ENCODE measurements at regions not wholly inside any gene's neighbourhood (a gene's known extent, or its start where the extent isn't known, plus 50 kb on each side); places are given as distances from the start of the nearest gene placed in this dataset.

DNA sequence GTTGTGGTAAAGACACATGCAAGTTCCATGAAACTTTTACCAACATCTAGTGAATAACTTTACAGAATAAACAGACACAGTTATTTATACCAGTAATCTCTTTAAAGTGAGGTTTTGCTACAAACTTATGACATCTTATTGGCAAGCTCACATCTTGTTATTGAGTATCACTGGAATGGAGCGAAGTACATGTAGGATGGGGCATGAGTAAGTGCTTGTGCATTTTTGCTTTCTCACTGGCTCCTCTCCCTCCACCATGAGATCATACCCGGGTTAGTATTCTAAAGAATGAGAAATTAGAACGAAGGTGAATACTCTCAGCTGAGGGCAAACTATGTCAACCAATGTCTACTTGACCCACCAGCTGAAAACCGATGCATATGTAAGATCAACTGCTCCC lies 193.3 kb upstream of the ZNF717 start:
- ChIA-PET POLR2A (interaction anchor here (0.6 kb wide), 1 partner anchor 750 kb away, joined by 4 read pairs; no protein-coding TSS in a partner anchor), CTCF (interaction anchor here (0.7 kb wide), 1 partner anchor 1394 kb away, joined by 3 read pairs; no protein-coding TSS in a partner anchor)
- Histone ChIP-seq H3K9me3 (ENCODE audit: control insufficient read depth, insufficient read depth, low read depth, low read length) (no peaks in the 10 kb centered on the region), H3K27ac (ENCODE audit: extremely low read depth, low read depth, low read length) (no peak overlapping the region), H3K36me3 (ENCODE audit: control insufficient read depth in 2 of 2, insufficient read depth in 1 of 2, low read length in 2 of 2) (no peaks in the 10 kb centered on the region), H3K4me1 (ENCODE audit: control insufficient read depth, insufficient read depth, low read length) (no peaks in the 10 kb centered on the region), H3K4me3 (ENCODE audit: low read depth, low read length) (no peak overlapping the region)
- no peak for TF ChIP-seq ZNF558 (tag by site-specific recombination; IDR thresholded peaks at IDR 0.05)
- TF ChIP-seq ZNF121 (tag by site-specific recombination; IDR thresholded peaks at IDR 0.05), result no peak
- no peak for TF ChIP-seq ZNF335 (tag by site-specific recombination; conservative IDR thresholded peaks at IDR 0.05)
- TF ChIP-seq, protein P1, sequence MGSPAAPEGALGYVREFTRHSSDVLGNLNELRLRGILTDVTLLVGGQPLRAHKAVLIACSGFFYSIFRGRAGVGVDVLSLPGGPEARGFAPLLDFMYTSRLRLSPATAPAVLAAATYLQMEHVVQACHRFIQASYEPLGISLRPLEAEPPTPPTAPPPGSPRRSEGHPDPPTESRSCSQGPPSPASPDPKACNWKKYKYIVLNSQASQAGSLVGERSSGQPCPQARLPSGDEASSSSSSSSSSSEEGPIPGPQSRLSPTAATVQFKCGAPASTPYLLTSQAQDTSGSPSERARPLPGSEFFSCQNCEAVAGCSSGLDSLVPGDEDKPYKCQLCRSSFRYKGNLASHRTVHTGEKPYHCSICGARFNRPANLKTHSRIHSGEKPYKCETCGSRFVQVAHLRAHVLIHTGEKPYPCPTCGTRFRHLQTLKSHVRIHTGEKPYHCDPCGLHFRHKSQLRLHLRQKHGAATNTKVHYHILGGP (tag by site-specific recombination; IDR thresholded peaks at IDR 0.05), result no peak
- no peak for TF ChIP-seq ZNF350 (tag by site-specific recombination; IDR thresholded peaks at IDR 0.05)
- no peak for TF ChIP-seq ZNF621 (tag by site-specific recombination; IDR thresholded peaks at IDR 0.05)
- TF ChIP-seq ZEB2 (tag by site-specific recombination; IDR thresholded peaks at IDR 0.05), result no peak
- TF ChIP-seq, protein P2, sequence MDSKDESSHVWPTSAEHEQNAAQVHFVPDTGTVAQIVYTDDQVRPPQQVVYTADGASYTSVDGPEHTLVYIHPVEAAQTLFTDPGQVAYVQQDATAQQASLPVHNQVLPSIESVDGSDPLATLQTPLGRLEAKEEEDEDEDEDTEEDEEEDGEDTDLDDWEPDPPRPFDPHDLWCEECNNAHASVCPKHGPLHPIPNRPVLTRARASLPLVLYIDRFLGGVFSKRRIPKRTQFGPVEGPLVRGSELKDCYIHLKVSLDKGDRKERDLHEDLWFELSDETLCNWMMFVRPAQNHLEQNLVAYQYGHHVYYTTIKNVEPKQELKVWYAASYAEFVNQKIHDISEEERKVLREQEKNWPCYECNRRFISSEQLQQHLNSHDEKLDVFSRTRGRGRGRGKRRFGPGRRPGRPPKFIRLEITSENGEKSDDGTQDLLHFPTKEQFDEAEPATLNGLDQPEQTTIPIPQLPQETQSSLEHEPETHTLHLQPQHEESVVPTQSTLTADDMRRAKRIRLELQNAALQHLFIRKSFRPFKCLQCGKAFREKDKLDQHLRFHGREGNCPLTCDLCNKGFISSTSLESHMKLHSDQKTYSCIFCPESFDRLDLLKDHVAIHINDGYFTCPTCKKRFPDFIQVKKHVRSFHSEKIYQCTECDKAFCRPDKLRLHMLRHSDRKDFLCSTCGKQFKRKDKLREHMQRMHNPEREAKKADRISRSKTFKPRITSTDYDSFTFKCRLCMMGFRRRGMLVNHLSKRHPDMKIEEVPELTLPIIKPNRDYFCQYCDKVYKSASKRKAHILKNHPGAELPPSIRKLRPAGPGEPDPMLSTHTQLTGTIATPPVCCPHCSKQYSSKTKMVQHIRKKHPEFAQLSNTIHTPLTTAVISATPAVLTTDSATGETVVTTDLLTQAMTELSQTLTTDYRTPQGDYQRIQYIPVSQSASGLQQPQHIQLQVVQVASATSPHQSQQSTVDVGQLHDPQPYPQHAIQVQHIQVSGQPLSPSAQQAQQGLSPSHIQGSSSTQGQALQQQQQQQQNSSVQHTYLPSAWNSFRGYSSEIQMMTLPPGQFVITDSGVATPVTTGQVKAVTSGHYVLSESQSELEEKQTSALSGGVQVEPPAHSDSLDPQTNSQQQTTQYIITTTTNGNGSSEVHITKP (tag by site-specific recombination; IDR thresholded peaks at IDR 0.05), result no peak
- TF ChIP-seq, protein P3, sequence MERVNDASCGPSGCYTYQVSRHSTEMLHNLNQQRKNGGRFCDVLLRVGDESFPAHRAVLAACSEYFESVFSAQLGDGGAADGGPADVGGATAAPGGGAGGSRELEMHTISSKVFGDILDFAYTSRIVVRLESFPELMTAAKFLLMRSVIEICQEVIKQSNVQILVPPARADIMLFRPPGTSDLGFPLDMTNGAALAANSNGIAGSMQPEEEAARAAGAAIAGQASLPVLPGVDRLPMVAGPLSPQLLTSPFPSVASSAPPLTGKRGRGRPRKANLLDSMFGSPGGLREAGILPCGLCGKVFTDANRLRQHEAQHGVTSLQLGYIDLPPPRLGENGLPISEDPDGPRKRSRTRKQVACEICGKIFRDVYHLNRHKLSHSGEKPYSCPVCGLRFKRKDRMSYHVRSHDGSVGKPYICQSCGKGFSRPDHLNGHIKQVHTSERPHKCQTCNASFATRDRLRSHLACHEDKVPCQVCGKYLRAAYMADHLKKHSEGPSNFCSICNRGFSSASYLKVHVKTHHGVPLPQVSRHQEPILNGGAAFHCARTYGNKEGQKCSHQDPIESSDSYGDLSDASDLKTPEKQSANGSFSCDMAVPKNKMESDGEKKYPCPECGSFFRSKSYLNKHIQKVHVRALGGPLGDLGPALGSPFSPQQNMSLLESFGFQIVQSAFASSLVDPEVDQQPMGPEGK (tag by site-specific recombination; IDR thresholded peaks at IDR 0.05), result no peak
- TF ChIP-seq ZNF138 (tag by site-specific recombination; IDR thresholded peaks at IDR 0.05; ENCODE audit: borderline replicate concordance), result no peak
- TF ChIP-seq ZNF311 (tag by site-specific recombination; IDR thresholded peaks at IDR 0.05; ENCODE audit: borderline replicate concordance), result no peak
- TF ChIP-seq, protein P4, sequence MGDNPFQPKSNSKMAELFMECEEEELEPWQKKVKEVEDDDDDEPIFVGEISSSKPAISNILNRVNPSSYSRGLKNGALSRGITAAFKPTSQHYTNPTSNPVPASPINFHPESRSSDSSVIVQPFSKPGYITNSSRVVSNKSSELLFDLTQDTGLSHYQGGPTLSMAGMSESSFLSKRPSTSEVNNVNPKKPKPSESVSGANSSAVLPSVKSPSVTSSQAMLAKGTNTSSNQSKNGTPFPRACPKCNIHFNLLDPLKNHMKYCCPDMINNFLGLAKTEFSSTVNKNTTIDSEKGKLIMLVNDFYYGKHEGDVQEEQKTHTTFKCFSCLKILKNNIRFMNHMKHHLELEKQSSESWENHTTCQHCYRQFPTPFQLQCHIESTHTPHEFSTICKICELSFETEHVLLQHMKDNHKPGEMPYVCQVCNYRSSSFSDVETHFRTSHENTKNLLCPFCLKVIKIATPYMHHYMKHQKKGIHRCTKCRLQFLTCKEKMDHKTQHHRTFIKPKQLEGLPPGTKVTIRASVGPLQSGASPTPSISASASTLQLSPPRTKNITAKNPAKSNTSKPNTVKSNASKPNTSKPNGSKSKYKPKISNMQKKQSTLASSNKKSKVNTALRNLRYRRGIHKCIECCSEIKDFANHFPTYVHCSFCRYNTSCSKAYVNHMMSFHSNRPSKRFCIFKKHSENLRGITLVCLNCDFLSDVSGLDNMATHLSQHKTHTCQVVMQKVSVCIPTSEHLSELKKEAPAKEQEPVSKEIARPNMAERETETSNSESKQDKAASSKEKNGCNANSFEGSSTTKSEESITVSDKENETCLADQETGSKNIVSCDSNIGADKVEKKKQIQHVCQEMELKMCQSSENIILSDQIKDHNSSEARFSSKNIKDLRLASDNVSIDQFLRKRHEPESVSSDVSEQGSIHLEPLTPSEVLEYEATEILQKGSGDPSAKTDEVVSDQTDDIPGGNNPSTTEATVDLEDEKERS (tag by site-specific recombination; IDR thresholded peaks at IDR 0.05), result no peak
- no peak for TF ChIP-seq ZNF274 (IDR thresholded peaks at IDR 0.05; ENCODE audit: low read length)
- TF ChIP-seq ZNF274 (tag by site-specific recombination; IDR thresholded peaks at IDR 0.05; ENCODE audit: borderline replicate concordance), result no peak
- no peak for TF ChIP-seq ZFP69B (tag by site-specific recombination; IDR thresholded peaks at IDR 0.05)
- no peak for TF ChIP-seq EGR2 (tag by site-specific recombination; IDR thresholded peaks at IDR 0.05; ENCODE audit: low read depth)
